GM12878 (cell line): ENCODE measurements at regions not wholly inside any gene's neighbourhood (a gene's known extent, or its start where the extent isn't known, plus 50 kb on each side); places are given as distances from the start of the nearest gene placed in this dataset.
A peak's percentile ranks its signal among the peaks of the same experiment; 100 is the strongest.

ENCODE experiments used
- BACH1 ChIP-seq: fragments of 450-650 bp; IDR thresholded peaks from 2 replicates; pipeline ENCODE4 v1.6.1; 2017; ENCODE audit warnings: mild to moderate bottlenecking, borderline replicate concordance
- CHD4 ChIP-seq: fragments of 200-600 bp; sonication (generic); IDR thresholded peaks from 2 replicates; pipeline ENCODE4 v1.6.1; 2016; ENCODE audit warnings: mild to moderate bottlenecking
- IRF4 ChIP-seq: IDR thresholded peaks from 2 replicates; pipeline ENCODE4 v1.6.1; 2011; ENCODE audit warnings: low read depth, low read length
- JUND ChIP-seq: IDR thresholded peaks from 2 replicates; pipeline ENCODE4 v1.6.1; 2012; ENCODE audit warnings: low read depth, mild to moderate bottlenecking, low read length, improper control_type of control experiment, moderate library complexity
- RELA ChIP-seq: fragments of 450-650 bp; IDR thresholded peaks from 2 replicates; pipeline ENCODE4 v1.8.0; 2014; ENCODE audit warnings: borderline replicate concordance; ENCODE audit not compliant: partially characterized antibody
- RUNX3 ChIP-seq: IDR thresholded peaks from 2 replicates; pipeline ENCODE4 v1.6.1; 2012; ENCODE audit warnings: low read length, inconsistent platforms
- SREBF2 ChIP-seq: IDR thresholded peaks from 2 replicates; pipeline ENCODE4 v1.6.1; 2012; ENCODE audit warnings: mild to moderate bottlenecking, low read length
- SRF ChIP-seq, 2 experiments: IDR thresholded peaks; 2 replicates each; pipeline ENCODE4 v1.6.1; 2011; ENCODE audit warnings: low read depth in 2 of 2, low read length in 2 of 2, mild to moderate bottlenecking in 1 of 2, moderate library complexity in 1 of 2
- YY1 ChIP-seq: IDR thresholded peaks from 2 replicates; pipeline ENCODE4 v1.6.1; 2011; ENCODE audit warnings: low read depth, mild to moderate bottlenecking, low read length
- ZNF384 ChIP-seq: IDR thresholded peaks from 2 replicates; pipeline ENCODE4 v1.6.1; 2012; ENCODE audit warnings: low read depth, mild to moderate bottlenecking, low read length, improper control_type of control experiment, borderline replicate concordance
- ZSCAN29 ChIP-seq: fragments of 450-650 bp; IDR thresholded peaks from 2 replicates; pipeline ENCODE4 v1.6.1; 2017; ENCODE audit warnings: mild to moderate bottlenecking, moderate library complexity
- TF ChIP-seq, protein P1 (sequence below): fragments of 450-650 bp; IDR thresholded peaks from 2 replicates; pipeline ENCODE4 v1.6.1; 2014; ENCODE audit warnings: mild to moderate bottlenecking
- TF ChIP-seq, protein P2 (sequence below): IDR thresholded peaks from 2 replicates; pipeline ENCODE4 v1.6.1; 2012; ENCODE audit warnings: mild to moderate bottlenecking, low read depth, low read length
- TF ChIP-seq, protein P3 (sequence below): IDR thresholded peaks from 2 replicates; pipeline ENCODE4 v1.6.1; 2011; ENCODE audit warnings: mild to moderate bottlenecking, low read depth, low read length, moderate library complexity; ENCODE audit not compliant: insufficient replicate concordance
- TF ChIP-seq, protein P4 (sequence below): fragments of 450-650 bp; formaldehyde crosslinking; IDR thresholded peaks from 2 replicates; pipeline ENCODE4 v1.5.0; 2022; ENCODE audit warnings: mild to moderate bottlenecking, missing genetic modification characterization
- TF ChIP-seq, protein P5 (sequence below): fragments of 450-650 bp; formaldehyde crosslinking; IDR thresholded peaks from 2 replicates; pipeline ENCODE4 v1.4.0; 2022; ENCODE audit warnings: mild to moderate bottlenecking, moderate library complexity

DNA sequence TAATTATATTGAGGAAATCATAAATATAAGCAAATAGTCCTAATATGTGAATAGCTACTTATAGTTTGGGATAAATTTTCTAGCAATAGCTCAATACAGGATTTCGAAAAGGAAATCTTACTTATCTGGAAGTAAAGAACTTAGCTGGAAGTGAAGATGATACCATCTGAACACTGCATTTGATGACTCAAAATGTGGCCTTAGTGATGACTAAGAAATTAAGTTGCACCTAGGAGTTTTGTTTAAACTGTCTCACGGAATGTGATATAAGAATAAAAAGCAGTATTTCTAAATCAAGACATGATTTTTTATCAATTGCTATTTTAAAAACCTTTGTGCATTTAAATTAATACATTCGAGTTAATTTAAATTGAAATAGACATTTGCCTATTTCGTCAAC is 91.2 kb downstream of the EOMES start (continued):
- TF ChIP-seq BACH1 (no peak), JUND (no peak), ZNF384 (no peak), RELA (no peak), IRF4 (0 out of 2 replicates have a peak, but pooled peaks have one; percentile 24), SRF (IDR thresholded peaks at IDR 0.05; ENCODE audit: low read depth in 2 of 2, low read length in 2 of 2) (no peak), SREBF2 (no peak), RUNX3 (peak; percentile 18; the same call in 1 of the 2 replicates), ZSCAN29 (no peak), CHD4 (no peak), YY1 (no peak)
- TF ChIP-seq, protein P1, sequence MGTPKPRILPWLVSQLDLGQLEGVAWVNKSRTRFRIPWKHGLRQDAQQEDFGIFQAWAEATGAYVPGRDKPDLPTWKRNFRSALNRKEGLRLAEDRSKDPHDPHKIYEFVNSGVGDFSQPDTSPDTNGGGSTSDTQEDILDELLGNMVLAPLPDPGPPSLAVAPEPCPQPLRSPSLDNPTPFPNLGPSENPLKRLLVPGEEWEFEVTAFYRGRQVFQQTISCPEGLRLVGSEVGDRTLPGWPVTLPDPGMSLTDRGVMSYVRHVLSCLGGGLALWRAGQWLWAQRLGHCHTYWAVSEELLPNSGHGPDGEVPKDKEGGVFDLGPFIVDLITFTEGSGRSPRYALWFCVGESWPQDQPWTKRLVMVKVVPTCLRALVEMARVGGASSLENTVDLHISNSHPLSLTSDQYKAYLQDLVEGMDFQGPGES, result no peak
- TF ChIP-seq, protein P2, sequence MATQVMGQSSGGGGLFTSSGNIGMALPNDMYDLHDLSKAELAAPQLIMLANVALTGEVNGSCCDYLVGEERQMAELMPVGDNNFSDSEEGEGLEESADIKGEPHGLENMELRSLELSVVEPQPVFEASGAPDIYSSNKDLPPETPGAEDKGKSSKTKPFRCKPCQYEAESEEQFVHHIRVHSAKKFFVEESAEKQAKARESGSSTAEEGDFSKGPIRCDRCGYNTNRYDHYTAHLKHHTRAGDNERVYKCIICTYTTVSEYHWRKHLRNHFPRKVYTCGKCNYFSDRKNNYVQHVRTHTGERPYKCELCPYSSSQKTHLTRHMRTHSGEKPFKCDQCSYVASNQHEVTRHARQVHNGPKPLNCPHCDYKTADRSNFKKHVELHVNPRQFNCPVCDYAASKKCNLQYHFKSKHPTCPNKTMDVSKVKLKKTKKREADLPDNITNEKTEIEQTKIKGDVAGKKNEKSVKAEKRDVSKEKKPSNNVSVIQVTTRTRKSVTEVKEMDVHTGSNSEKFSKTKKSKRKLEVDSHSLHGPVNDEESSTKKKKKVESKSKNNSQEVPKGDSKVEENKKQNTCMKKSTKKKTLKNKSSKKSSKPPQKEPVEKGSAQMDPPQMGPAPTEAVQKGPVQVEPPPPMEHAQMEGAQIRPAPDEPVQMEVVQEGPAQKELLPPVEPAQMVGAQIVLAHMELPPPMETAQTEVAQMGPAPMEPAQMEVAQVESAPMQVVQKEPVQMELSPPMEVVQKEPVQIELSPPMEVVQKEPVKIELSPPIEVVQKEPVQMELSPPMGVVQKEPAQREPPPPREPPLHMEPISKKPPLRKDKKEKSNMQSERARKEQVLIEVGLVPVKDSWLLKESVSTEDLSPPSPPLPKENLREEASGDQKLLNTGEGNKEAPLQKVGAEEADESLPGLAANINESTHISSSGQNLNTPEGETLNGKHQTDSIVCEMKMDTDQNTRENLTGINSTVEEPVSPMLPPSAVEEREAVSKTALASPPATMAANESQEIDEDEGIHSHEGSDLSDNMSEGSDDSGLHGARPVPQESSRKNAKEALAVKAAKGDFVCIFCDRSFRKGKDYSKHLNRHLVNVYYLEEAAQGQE, result no peak
- TF ChIP-seq, protein P3, sequence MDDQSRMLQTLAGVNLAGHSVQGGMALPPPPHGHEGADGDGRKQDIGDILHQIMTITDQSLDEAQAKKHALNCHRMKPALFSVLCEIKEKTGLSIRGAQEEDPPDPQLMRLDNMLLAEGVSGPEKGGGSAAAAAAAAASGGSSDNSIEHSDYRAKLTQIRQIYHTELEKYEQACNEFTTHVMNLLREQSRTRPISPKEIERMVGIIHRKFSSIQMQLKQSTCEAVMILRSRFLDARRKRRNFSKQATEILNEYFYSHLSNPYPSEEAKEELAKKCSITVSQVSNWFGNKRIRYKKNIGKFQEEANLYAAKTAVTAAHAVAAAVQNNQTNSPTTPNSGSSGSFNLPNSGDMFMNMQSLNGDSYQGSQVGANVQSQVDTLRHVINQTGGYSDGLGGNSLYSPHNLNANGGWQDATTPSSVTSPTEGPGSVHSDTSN, result no peak
- TF ChIP-seq, protein P4, sequence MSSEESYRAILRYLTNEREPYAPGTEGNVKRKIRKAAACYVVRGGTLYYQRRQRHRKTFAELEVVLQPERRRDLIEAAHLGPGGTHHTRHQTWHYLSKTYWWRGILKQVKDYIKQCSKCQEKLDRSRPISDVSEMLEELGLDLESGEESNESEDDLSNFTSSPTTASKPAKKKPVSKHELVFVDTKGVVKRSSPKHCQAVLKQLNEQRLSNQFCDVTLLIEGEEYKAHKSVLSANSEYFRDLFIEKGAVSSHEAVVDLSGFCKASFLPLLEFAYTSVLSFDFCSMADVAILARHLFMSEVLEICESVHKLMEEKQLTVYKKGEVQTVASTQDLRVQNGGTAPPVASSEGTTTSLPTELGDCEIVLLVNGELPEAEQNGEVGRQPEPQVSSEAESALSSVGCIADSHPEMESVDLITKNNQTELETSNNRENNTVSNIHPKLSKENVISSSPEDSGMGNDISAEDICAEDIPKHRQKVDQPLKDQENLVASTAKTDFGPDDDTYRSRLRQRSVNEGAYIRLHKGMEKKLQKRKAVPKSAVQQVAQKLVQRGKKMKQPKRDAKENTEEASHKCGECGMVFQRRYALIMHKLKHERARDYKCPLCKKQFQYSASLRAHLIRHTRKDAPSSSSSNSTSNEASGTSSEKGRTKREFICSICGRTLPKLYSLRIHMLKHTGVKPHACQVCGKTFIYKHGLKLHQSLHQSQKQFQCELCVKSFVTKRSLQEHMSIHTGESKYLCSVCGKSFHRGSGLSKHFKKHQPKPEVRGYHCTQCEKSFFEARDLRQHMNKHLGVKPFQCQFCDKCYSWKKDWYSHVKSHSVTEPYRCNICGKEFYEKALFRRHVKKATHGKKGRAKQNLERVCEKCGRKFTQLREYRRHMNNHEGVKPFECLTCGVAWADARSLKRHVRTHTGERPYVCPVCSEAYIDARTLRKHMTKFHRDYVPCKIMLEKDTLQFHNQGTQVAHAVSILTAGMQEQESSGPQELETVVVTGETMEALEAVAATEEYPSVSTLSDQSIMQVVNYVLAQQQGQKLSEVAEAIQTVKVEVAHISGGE (CRISPR knock-in tag), result no peak
- TF ChIP-seq, protein P5, sequence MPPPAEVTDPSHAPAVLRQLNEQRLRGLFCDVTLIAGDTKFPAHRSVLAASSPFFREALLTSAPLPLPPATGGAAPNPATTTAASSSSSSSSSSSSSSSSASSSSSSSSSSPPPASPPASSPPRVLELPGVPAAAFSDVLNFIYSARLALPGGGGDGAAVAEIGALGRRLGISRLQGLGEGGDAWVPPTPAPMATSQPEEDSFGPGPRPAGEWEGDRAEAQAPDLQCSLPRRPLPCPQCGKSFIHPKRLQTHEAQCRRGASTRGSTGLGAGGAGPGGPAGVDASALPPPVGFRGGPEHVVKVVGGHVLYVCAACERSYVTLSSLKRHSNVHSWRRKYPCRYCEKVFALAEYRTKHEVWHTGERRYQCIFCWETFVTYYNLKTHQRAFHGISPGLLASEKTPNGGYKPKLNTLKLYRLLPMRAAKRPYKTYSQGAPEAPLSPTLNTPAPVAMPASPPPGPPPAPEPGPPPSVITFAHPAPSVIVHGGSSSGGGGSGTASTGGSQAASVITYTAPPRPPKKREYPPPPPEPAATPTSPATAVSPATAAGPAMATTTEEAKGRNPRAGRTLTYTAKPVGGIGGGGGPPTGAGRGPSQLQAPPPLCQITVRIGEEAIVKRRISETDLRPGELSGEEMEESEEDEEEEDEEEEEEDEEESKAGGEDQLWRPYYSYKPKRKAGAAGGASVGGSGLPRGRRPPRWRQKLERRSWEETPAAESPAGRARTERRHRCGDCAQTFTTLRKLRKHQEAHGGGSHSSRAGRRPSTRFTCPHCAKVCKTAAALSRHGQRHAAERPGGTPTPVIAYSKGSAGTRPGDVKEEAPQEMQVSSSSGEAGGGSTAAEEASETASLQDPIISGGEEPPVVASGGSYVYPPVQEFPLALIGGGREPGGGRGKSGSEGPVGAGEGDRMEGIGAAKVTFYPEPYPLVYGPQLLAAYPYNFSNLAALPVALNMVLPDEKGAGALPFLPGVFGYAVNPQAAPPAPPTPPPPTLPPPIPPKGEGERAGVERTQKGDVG, result no peak
